Right lobe of liver (tissue), 6 donors: ENCODE measurements at regions not wholly inside any gene's neighbourhood (a gene's known extent, or its start where the extent isn't known, plus 50 kb on each side); places are given as distances from the start of the nearest gene placed in this dataset.

Source experiments
- ATAC-seq, 4 donors: fragments of 200-7000 bp; cut with Tn5 transposase; one replicate each; pipeline ENCODE4 v1.9.1; 2020; ENCODE audit warnings: mild to moderate bottlenecking in 4 of 4, moderate library complexity in 4 of 4
- DNase-seq, 3 donors: peaks; one replicate each; pipeline ENCODE4 v3.0.0-alpha.2; 2020
- H3K27ac ChIP-seq, 3 donors: fragments of 200-600 bp; one replicate each; pipeline ENCODE4 v1.8.0; 2022
- H3K27me3 ChIP-seq, 2 donors: fragments of 200-600 bp; one replicate each; pipeline ENCODE4 v1.8.0; 2022
- H3K36me3 ChIP-seq, 4 donors: fragments of 200-600 bp; sonication (generic) in 1 of 4; one replicate each; pipeline versions ENCODE4 v1.5.1 to v1.8.0; 2017 to 2022; ENCODE audit warnings: control low read depth in 1 of 4
- H3K4me1 ChIP-seq, 4 donors: fragments of 200-600 bp; sonication (generic) in 1 of 4; one replicate each; pipeline versions ENCODE4 v1.5.1 to v1.8.0; 2017 to 2022; ENCODE audit warnings: control low read depth in 1 of 4
- H3K4me3 ChIP-seq, 3 donors: fragments of 200-600 bp; one replicate each; pipeline ENCODE4 v1.8.0; 2022
- H3K9me3 ChIP-seq, 4 donors: fragments of 200-600 bp; sonication (generic) in 1 of 4; one replicate each; pipeline versions ENCODE4 v1.5.1 to v1.8.0; 2017 to 2022; ENCODE audit warnings: control low read depth in 1 of 4
- POLR2A ChIP-seq: fragments of 450-650 bp; IDR thresholded peaks from one replicate; pipeline ENCODE4 v1.6.1; 2017; ENCODE audit warnings: antibody characterized with exemption, mild to moderate bottlenecking
- WGBS: methylation state at CpG from one replicate; pipeline ENCODE4 v1.1.6; 2018; ENCODE audit warnings: low coverage, low lambda C conversion rate; ENCODE audit not compliant: insufficient coverage; ENCODE audit errors: missing lambda C conversion rate; 5-methylcytosine and 5-hydroxymethylcytosine counted together
- intact Hi-C, 2 donors: fragments of 100-400 bp; cut with DNase I; formaldehyde crosslinking; loops; one replicate each; pipeline versions ENCODE4 v1.11.2 to v1.14.1; 2022
- TF ChIP-seq, protein P1 (sequence below), 4 donors: fragments of 200-600 bp in 3 of 4; fragments of 450-650 bp in 1 of 4; IDR thresholded peaks; one replicate each; pipeline versions ENCODE4 v1.5.1 to v1.8.0; 2016 to 2022; ENCODE audit warnings: antibody characterized with exemption in 4 of 4, mild to moderate bottlenecking in 2 of 4
- donor health status: DM: no; HTN: yes; CAD: no.
- donor health status: DM: no; HTN: no; CAD: no.
- donor health status: DM: no; HTN: no; CAD: no.
- donor health status: DM: no; HTN: yes; CAD: no.
- donor health status: DM: no; HTN: yes; CAD: no.

DNA sequence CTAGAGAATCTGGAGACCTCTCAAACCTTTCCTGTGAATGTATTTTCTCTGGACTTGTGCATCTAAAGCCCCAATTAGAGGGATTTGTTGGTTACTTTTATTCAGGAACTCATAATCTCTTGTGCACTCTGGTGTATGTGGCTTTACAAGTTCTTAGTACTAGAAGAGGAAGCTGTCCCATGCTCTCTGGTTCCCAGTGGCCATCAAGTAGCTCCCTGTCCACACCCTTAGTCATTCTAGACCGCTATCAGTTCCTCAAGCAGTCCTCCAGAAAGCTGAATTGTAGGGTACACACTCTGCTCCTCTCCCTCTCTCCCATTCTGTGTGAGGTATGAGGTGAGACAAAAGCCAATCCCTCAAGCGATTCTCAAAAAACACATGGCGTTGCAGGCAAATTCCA is 470.3 kb downstream of the PTPRC start:
- ATAC-seq (peak in 1 of 4 donors; percentile 37), DNase-seq (no peak)
- no peak overlapping the region for H3K4me3 ChIP-seq
- intact Hi-C loops: no loop called here
- WGBS: 64% methylated on average over 3 of the region's 3 CpGs
- H3K27ac ChIP-seq: no peak overlapping the region
- H3K36me3 ChIP-seq: no peaks in the 10 kb centered on the region
- no peaks in the 10 kb centered on the region for H3K4me1 ChIP-seq
- TF ChIP-seq, protein P1, sequence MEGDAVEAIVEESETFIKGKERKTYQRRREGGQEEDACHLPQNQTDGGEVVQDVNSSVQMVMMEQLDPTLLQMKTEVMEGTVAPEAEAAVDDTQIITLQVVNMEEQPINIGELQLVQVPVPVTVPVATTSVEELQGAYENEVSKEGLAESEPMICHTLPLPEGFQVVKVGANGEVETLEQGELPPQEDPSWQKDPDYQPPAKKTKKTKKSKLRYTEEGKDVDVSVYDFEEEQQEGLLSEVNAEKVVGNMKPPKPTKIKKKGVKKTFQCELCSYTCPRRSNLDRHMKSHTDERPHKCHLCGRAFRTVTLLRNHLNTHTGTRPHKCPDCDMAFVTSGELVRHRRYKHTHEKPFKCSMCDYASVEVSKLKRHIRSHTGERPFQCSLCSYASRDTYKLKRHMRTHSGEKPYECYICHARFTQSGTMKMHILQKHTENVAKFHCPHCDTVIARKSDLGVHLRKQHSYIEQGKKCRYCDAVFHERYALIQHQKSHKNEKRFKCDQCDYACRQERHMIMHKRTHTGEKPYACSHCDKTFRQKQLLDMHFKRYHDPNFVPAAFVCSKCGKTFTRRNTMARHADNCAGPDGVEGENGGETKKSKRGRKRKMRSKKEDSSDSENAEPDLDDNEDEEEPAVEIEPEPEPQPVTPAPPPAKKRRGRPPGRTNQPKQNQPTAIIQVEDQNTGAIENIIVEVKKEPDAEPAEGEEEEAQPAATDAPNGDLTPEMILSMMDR (IDR thresholded peaks at IDR 0.05): no peak
- no peak for TF ChIP-seq POLR2A
- no peaks in the 10 kb centered on the region for H3K27me3 ChIP-seq
- H3K9me3 ChIP-seq: no peaks in the 10 kb centered on the region

DNA sequence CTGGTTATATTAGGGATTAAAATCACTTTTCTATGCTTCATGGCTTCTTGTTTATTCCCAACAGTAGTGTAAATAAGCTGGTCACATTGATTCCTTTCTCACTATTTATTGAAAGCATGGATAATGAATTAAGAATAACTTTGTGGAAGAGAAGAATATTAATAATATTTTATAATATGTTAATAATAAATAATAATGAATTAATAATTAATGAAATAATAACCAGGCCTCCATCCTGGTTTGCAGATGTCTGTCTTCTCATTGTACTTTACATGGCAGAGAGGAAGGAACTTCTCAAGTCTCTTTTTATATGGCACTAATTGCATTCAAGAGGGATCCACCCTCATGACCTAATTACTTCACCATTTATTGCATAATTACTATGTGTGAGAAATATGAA is 473.5 kb downstream of the PTPRC start:
- Histone ChIP-seq H3K36me3 (no peaks in the 10 kb centered on the region), H3K4me3 (no peak overlapping the region), H3K4me1 (no peaks in the 10 kb centered on the region), H3K27ac (no peak overlapping the region), H3K27me3 (no peaks in the 10 kb centered on the region), H3K9me3 (no peaks in the 10 kb centered on the region)
- DNase-seq (no peak), ATAC-seq (no peak)
- intact Hi-C loops: no loop called here
- TF ChIP-seq, protein P1 (IDR thresholded peaks at IDR 0.05): no peak
- TF ChIP-seq POLR2A: no peak

DNA sequence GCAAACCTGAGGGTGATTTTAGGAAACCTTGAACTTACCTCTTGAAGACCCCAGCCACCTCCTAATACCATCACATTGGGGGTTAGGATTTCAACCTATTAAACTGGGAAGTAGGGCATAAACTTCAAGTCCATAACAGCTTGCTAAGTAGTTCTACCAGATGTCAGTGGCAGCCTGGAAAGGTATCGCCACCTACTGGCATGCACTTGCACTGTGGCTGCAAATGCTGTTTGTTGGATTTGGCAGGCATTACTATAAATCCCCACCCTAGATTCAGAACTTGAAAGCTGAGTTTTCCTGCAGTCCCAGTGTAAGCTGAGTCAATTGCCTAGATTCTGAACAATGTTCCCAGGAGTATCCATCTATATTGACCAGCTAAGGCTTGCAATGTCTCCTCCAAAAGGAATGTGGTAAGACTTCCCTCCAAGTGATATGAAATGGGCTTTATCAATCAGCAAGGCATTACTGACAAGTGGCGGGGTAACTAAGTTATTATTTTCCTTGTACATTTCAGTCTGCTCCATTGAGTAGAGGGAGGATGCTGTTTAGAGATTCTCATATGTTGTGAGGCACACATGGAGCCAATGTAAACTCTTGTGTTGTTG is 474.5 kb downstream of the PTPRC start:
- H3K9me3 ChIP-seq: no peaks in the 10 kb centered on the region
- H3K27me3 ChIP-seq: no peaks in the 10 kb centered on the region
- no peaks in the 10 kb centered on the region for H3K4me1 ChIP-seq
- ATAC-seq (peak; percentile 61 to 80 (median 69)), DNase-seq (peak in 2 of 3 donors; percentile 42 to 51)
- intact Hi-C loops: no loop called here
- TF ChIP-seq, protein P1 (IDR thresholded peaks at IDR 0.05): peak; percentile 49 to 55 (median 54)
- no peak for TF ChIP-seq POLR2A
- no peak overlapping the region for H3K4me3 ChIP-seq
- H3K27ac ChIP-seq: no peak overlapping the region
- WGBS: 65% methylated on average over 2 of the region's 2 CpGs
- no peaks in the 10 kb centered on the region for H3K36me3 ChIP-seq

DNA sequence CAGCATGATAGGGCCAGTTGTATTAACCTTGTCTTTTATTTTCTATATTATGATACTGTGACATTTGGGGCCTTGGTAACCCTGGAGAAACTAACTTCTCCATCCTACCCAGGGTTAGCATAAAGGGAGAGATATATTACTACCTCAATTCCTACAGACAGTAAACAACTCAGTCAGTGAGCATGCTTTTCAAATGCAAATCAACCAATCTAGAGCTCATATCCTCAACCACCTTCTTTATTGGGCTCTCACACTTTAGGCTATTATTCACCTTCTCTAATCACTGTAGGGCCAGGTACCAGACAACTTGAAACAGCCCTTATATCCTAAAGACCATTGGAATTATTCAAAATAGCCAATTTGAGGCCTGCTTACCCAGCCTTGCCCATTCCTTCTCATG is 477.6 kb downstream of the PTPRC start:
- ATAC-seq: no peak
- DNase-seq: no peak
- TF ChIP-seq POLR2A: no peak
- TF ChIP-seq, protein P1 (IDR thresholded peaks at IDR 0.05): no peak
- no peaks in the 10 kb centered on the region for H3K36me3 ChIP-seq
- H3K27me3 ChIP-seq: no peaks in the 10 kb centered on the region
- intact Hi-C loops: no loop called here
- H3K4me3 ChIP-seq: no peak overlapping the region
- no peaks in the 10 kb centered on the region for H3K4me1 ChIP-seq
- H3K9me3 ChIP-seq: no peaks in the 10 kb centered on the region
- no peak overlapping the region for H3K27ac ChIP-seq

DNA sequence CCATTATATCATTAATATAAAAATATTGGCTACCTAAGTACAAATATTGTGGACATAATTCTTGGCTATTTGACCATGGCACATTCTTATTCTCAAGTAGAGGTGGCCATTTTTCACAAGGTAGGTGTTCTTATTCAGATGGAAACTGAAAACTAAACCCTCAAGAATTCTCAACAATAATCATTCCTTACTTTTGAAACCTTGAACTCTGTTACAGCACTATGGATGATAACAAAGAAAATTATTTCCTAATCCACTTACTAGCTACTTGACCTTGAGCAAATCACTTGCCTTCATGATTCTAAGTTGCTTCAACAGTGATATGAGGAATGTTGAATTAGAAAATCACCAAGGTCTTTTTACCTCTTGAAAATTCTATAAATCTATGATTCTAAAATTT is 482.2 kb downstream of the PTPRC start:
- H3K27ac ChIP-seq: no peak overlapping the region
- DNase-seq: no peak
- no peaks in the 10 kb centered on the region for H3K36me3 ChIP-seq
- no peak for ATAC-seq
- H3K4me3 ChIP-seq: no peak overlapping the region
- no peaks in the 10 kb centered on the region for H3K9me3 ChIP-seq
- H3K27me3 ChIP-seq: no peaks in the 10 kb centered on the region
- no peaks in the 10 kb centered on the region for H3K4me1 ChIP-seq
- TF ChIP-seq, protein P1 (IDR thresholded peaks at IDR 0.05): no peak
- no peak for TF ChIP-seq POLR2A
- intact Hi-C loops: no loop called here
